ENCODE measurements at regions not wholly inside any gene's neighbourhood (a gene's known extent, or its start where the extent isn't known, plus 50 kb on each side); places are given as distances from the start of the nearest gene placed in this dataset.

DNA sequence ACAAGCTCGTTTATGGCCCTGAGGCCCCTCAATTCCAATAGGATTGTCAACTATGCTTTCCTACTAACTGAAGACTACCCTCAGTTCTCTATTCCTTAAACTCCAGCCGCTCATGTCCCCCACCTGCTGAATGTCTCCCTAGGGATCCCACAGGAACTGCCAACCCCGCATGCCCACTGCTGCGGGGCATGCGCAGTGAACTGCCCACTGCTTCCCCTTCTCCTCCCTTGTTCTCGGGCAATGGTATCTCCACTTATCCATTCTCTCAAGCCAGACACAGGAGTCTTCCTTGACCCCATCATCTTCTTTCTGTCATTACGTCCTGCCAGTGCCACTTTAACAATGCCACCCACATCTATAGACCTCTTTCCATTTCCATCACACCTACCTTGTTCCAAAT is 90.0 kb downstream of the FGF18 start:
- no peak overlapping the region for H3K4me3 ChIP-seq (IDR thresholded peaks at IDR 0.05; ENCODE audit: insufficient read depth, low read depth, low read length)
- TF ChIP-seq, protein P1, sequence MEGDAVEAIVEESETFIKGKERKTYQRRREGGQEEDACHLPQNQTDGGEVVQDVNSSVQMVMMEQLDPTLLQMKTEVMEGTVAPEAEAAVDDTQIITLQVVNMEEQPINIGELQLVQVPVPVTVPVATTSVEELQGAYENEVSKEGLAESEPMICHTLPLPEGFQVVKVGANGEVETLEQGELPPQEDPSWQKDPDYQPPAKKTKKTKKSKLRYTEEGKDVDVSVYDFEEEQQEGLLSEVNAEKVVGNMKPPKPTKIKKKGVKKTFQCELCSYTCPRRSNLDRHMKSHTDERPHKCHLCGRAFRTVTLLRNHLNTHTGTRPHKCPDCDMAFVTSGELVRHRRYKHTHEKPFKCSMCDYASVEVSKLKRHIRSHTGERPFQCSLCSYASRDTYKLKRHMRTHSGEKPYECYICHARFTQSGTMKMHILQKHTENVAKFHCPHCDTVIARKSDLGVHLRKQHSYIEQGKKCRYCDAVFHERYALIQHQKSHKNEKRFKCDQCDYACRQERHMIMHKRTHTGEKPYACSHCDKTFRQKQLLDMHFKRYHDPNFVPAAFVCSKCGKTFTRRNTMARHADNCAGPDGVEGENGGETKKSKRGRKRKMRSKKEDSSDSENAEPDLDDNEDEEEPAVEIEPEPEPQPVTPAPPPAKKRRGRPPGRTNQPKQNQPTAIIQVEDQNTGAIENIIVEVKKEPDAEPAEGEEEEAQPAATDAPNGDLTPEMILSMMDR (conservative IDR thresholded peaks at IDR 0.05; ENCODE audit: low read depth, low read length): no peak

DNA sequence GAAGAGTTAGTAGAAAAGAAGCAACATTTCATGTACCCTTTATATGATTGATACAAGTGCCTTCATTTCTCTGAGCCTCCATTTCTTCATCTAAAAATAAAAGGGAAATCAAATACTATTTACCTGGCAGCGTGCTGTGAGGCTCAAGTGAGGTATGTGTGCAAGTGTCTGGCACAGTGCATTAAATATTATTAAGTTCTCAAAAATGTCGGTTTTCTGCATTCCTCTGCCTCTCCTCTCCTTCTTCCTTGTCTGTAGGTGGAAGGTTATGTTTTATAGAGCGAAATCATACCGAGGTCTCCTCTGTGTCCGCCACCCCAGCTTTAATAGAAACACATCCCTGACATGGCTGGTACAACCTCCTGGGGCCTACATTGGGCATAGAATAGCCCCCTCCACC is 93.0 kb downstream of the FGF18 start:
- Histone ChIP-seq H3K27ac (no peak overlapping the region), H3K4me2 (no peak overlapping the region), H3K4me1 (ENCODE audit: low read depth, poor library complexity, severe bottlenecking) (no peaks in the 10 kb centered on the region), H3K36me3 (ENCODE audit: insufficient read depth) (no peaks in the 10 kb centered on the region), H3K27me3 (ENCODE audit: insufficient read depth, low read depth) (no peaks in the 10 kb centered on the region), H3K9ac (no peak overlapping the region), H4K20me1 (ENCODE audit: insufficient read depth) (no peaks in the 10 kb centered on the region), H3K79me2 (ENCODE audit: insufficient read depth, low read depth) (no peaks in the 10 kb centered on the region), H3K4me3 (IDR thresholded peaks at IDR 0.05; ENCODE audit: insufficient read depth, low read depth, low read length) (no peak overlapping the region), H2AFZ (ENCODE audit: low read depth) (no peak overlapping the region)
- TF ChIP-seq, protein P1 (conservative IDR thresholded peaks at IDR 0.05; ENCODE audit: low read depth, low read length): no peak

More for the DNA sequence above, 90.0 kb downstream of the FGF18 start:
- H3K36me3 ChIP-seq (ENCODE audit: insufficient read depth): no peaks in the 10 kb centered on the region
- H3K27me3 ChIP-seq (ENCODE audit: insufficient read depth, low read depth): no peaks in the 10 kb centered on the region
- H4K20me1 ChIP-seq (ENCODE audit: insufficient read depth): no peaks in the 10 kb centered on the region
- H3K4me1 ChIP-seq (ENCODE audit: low read depth, poor library complexity, severe bottlenecking): no peaks in the 10 kb centered on the region
- H3K79me2 ChIP-seq (ENCODE audit: insufficient read depth, low read depth): no peaks in the 10 kb centered on the region
- no peak overlapping the region for H3K4me2 ChIP-seq
- H3K9ac ChIP-seq: no peak overlapping the region
- H3K27ac ChIP-seq: no peak overlapping the region
- H2AFZ ChIP-seq (ENCODE audit: low read depth): no peak overlapping the region

DNA sequence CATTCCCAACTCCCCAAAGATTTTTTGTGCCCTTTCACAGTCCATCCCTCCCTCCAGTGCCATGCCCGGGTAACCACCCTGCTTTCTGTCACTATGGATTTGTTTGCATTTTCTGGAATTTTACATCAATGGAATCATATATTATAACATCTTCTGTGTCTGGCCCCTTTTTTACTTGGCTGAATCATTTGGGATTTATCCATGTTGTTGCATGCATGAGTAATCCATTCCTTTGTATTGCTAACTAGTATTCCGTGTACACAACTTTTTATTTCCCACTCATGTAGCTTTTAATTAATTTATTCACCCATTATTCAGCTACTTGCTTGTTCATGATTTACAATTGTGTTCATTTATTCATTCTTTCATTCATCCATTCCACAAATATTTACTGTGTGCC is 94.1 kb downstream of the FGF18 start:
- Histone ChIP-seq H3K9ac (no peak overlapping the region), H3K79me2 (ENCODE audit: insufficient read depth, low read depth) (no peaks in the 10 kb centered on the region), H3K36me3 (ENCODE audit: insufficient read depth) (no peaks in the 10 kb centered on the region), H4K20me1 (ENCODE audit: insufficient read depth) (no peaks in the 10 kb centered on the region), H3K4me3 (IDR thresholded peaks at IDR 0.05; ENCODE audit: insufficient read depth, low read depth, low read length) (no peak overlapping the region), H3K27me3 (ENCODE audit: insufficient read depth, low read depth) (no peaks in the 10 kb centered on the region), H3K27ac (no peak overlapping the region), H3K4me1 (ENCODE audit: low read depth, poor library complexity, severe bottlenecking) (no peaks in the 10 kb centered on the region), H3K4me2 (no peak overlapping the region), H2AFZ (ENCODE audit: low read depth) (no peak overlapping the region)
- TF ChIP-seq, protein P1 (conservative IDR thresholded peaks at IDR 0.05; ENCODE audit: low read depth, low read length): no peak

DNA sequence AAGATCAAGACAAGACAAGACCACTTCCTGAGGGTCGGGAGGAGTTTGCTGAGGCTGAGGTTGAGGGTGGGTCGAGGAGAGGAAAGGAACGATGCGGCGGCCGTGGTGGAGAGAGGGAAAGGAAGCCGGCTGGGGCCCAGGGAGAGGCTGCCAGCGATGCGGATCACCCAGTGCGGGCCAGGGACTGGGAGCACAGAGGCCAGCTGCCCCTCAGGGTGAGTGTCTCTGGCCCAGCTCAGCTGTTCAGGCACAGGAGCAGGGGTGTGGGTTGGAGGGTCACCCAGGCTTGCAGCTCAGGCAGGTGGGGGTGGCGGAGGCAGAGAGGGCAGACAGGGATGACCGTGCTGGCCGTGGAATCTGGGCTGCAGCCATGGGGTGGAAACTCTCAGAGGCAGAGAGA is 99.5 kb downstream of the FGF18 start:
- no peak overlapping the region for H3K27ac ChIP-seq
- H3K79me2 ChIP-seq (ENCODE audit: insufficient read depth, low read depth): no peaks in the 10 kb centered on the region
- no peaks in the 10 kb centered on the region for H3K36me3 ChIP-seq (ENCODE audit: insufficient read depth)
- no peak overlapping the region for H2AFZ ChIP-seq (ENCODE audit: low read depth)
- no peaks in the 10 kb centered on the region for H4K20me1 ChIP-seq (ENCODE audit: insufficient read depth)
- no peaks in the 10 kb centered on the region for H3K4me1 ChIP-seq (ENCODE audit: low read depth, poor library complexity, severe bottlenecking)
- H3K9ac ChIP-seq: no peak overlapping the region
- H3K4me2 ChIP-seq: no peak overlapping the region
- TF ChIP-seq, protein P1 (conservative IDR thresholded peaks at IDR 0.05; ENCODE audit: low read depth, low read length): no peak
- no peak overlapping the region for H3K4me3 ChIP-seq (IDR thresholded peaks at IDR 0.05; ENCODE audit: insufficient read depth, low read depth, low read length)
- no peaks in the 10 kb centered on the region for H3K27me3 ChIP-seq (ENCODE audit: insufficient read depth, low read depth)

All from KMS-11 (cell line).